OCI-LY7 (cell line): ENCODE measurements at regions not wholly inside any gene's neighbourhood (a gene's known extent, or its start where the extent isn't known, plus 50 kb on each side); places are given as distances from the start of the nearest gene placed in this dataset.

Experiments
- EZH2phosphoT487 ChIP-seq: fragments of 200-600 bp; sonication (generic); IDR thresholded peaks from 2 replicates; pipeline ENCODE4 v1.6.1; 2018; ENCODE audit warnings: low read depth, borderline replicate concordance, mild to moderate bottlenecking, mixed run types, antibody characterized with exemption, low read length, moderate library complexity, mixed read lengths
- TF ChIP-seq, protein P1 (sequence below): fragments of 200-600 bp; sonication (generic); conservative IDR thresholded peaks from 2 replicates; pipeline ENCODE4 v1.5.1; 2014; ENCODE audit warnings: mild to moderate bottlenecking, antibody characterized with exemption, low read length, moderate library complexity, mixed read lengths

- no peak for TF ChIP-seq EZH2phosphoT487
- TF ChIP-seq, protein P1, sequence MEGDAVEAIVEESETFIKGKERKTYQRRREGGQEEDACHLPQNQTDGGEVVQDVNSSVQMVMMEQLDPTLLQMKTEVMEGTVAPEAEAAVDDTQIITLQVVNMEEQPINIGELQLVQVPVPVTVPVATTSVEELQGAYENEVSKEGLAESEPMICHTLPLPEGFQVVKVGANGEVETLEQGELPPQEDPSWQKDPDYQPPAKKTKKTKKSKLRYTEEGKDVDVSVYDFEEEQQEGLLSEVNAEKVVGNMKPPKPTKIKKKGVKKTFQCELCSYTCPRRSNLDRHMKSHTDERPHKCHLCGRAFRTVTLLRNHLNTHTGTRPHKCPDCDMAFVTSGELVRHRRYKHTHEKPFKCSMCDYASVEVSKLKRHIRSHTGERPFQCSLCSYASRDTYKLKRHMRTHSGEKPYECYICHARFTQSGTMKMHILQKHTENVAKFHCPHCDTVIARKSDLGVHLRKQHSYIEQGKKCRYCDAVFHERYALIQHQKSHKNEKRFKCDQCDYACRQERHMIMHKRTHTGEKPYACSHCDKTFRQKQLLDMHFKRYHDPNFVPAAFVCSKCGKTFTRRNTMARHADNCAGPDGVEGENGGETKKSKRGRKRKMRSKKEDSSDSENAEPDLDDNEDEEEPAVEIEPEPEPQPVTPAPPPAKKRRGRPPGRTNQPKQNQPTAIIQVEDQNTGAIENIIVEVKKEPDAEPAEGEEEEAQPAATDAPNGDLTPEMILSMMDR, result no peak
Observed at GRCh38 chr2:118469103-118469502, 378.3 kb downstream of the EN1 start.
